Prostate gland (tissue), 2 donors: ENCODE measurements at regions not wholly inside any gene's neighbourhood (a gene's known extent, or its start where the extent isn't known, plus 50 kb on each side); places are given as distances from the start of the nearest gene placed in this dataset.

Experiments used
- CTCF ChIP-seq, 4 experiments: fragments of 200-600 bp in 2 of 4; fragments of 450-650 bp in 2 of 4; sonication (generic) in 2 of 4; IDR thresholded peaks; 1 replicate in 3 of 4; 2 replicates in 1 of 4; pipeline ENCODE4 v1.5.1; 2016 to 2019; ENCODE audit warnings: antibody characterized with exemption in 4 of 4, mild to moderate bottlenecking in 2 of 4, moderate library complexity in 2 of 4
- POLR2A ChIP-seq: fragments of 450-650 bp; IDR thresholded peaks from one replicate; pipeline ENCODE4 v1.6.1; 2016; ENCODE audit warnings: antibody characterized with exemption, mild to moderate bottlenecking
- POLR2AphosphoS5 ChIP-seq: sonication (generic); formaldehyde crosslinking; IDR thresholded peaks from one replicate; pipeline ENCODE4 v1.6.1; 2017; ENCODE audit warnings: antibody characterized with exemption

GRCh38 chr15:55014391-55015092, 182.2 kb downstream of the RSL24D1 start:
- TF ChIP-seq CTCF (IDR thresholded peaks at IDR 0.05) (no peak), POLR2AphosphoS5 (no peak), POLR2A (no peak)
